GM12891 (cell line): ENCODE measurements at regions not wholly inside any gene's neighbourhood (a gene's known extent, or its start where the extent isn't known, plus 50 kb on each side); places are given as distances from the start of the nearest gene placed in this dataset.

ENCODE experiments used
- PAX5 ChIP-seq: IDR thresholded peaks from 2 replicates; pipeline ENCODE4 v1.6.1; 2011; ENCODE audit warnings: low read length, moderate library complexity, mild to moderate bottlenecking; ENCODE audit not compliant: insufficient read depth, severe bottlenecking
- POLR2A ChIP-seq: IDR thresholded peaks from 2 replicates; pipeline ENCODE4 v1.6.1; 2011; ENCODE audit warnings: low read depth, low read length, control low read depth
- POLR2AphosphoS5 ChIP-seq: IDR thresholded peaks from 2 replicates; pipeline ENCODE4 v1.6.1; 2011; ENCODE audit warnings: low read depth, low read length, control low read depth
- SPI1 ChIP-seq: IDR thresholded peaks from 2 replicates; pipeline ENCODE4 v1.6.1; 2011; ENCODE audit warnings: low read depth, low read length, control low read depth
- TAF1 ChIP-seq: IDR thresholded peaks from 2 replicates; pipeline ENCODE4 v1.6.1; 2011; ENCODE audit warnings: low read depth, low read length, control low read depth

GRCh38 chr10:1950803-1951495, 213.6 kb upstream of the ADARB2 start:
- no peak for TF ChIP-seq POLR2AphosphoS5
- no peak for TF ChIP-seq POLR2A
- TF ChIP-seq TAF1: no peak
- no peak for TF ChIP-seq PAX5
- no peak for TF ChIP-seq SPI1
